H1 (cell line): ENCODE measurements at regions not wholly inside any gene's neighbourhood (a gene's known extent, or its start where the extent isn't known, plus 50 kb on each side); places are given as distances from the start of the nearest gene placed in this dataset.

ENCODE experiments used
- CTCF ChIA-PET: fragments of 300-600 bp; sonication (Branson Sonifier 250); formaldehyde crosslinking; loops from one replicate; lab custom pipeline; 2021; ENCODE audit not compliant: partially characterized antibody; lab: Charles Lee
- POLR2A ChIA-PET: fragments of 300-600 bp; sonication (Branson Sonifier 250); formaldehyde crosslinking; loops from one replicate; lab custom pipeline; 2021; ENCODE audit warnings: inconsistent platforms; ENCODE audit not compliant: partially characterized antibody; lab: Charles Lee
- DNase-seq, 2 experiments: peaks; one replicate each; pipeline versions ENCODE4 v3.0.0 to v3.0.0-alpha.2; 2010 to 2022; ENCODE audit warnings: low spot score in 2 of 2, low read depth in 1 of 2, mixed read lengths in 1 of 2
- FAIRE-seq: peaks from 2 replicates; lab custom pipeline; 2011; peaks lifted over from hg19 to GRCh38; lab: Jason Lieb, UNC
- H2AFZ ChIP-seq: 2 replicates; pipeline ENCODE4 v1.8.1; 2012; ENCODE audit warnings: low read length, inconsistent platforms
- H2AK5ac ChIP-seq: 2 replicates; pipeline ENCODE4 v1.6.1; 2013; ENCODE audit warnings: low read depth, low read length
- H2BK120ac ChIP-seq: replicated peaks from 2 replicates; pipeline ENCODE3; 2013; ENCODE audit warnings: low read depth, low read length, inconsistent platforms
- H2BK12ac ChIP-seq: 2 replicates; pipeline ENCODE4 v1.6.1; 2013; ENCODE audit warnings: low read depth, low read length
- H2BK15ac ChIP-seq: 2 replicates; pipeline ENCODE4 v1.6.1; 2013; ENCODE audit warnings: low read length
- H2BK20ac ChIP-seq: 2 replicates; pipeline ENCODE4 v1.6.1; 2013; ENCODE audit warnings: low read length
- H2BK5ac ChIP-seq: 2 replicates; pipeline ENCODE4 v1.6.1; 2013; ENCODE audit warnings: low read depth, low read length
- H3K14ac ChIP-seq: 2 replicates; pipeline ENCODE4 v1.6.1; 2013; ENCODE audit warnings: inconsistent platforms; ENCODE audit not compliant: insufficient read length
- H3K18ac ChIP-seq: 2 replicates; pipeline ENCODE4 v1.6.1; 2013; ENCODE audit warnings: low read length; ENCODE audit errors: extremely low read depth
- H3K23ac ChIP-seq: 2 replicates; pipeline ENCODE4 v1.6.1; 2013; ENCODE audit warnings: inconsistent platforms; ENCODE audit not compliant: insufficient read length
- H3K23me2 ChIP-seq: 2 replicates; pipeline ENCODE4 v1.6.1; 2013; ENCODE audit warnings: low read depth, low read length
- H3K27ac ChIP-seq: 2 replicates; pipeline ENCODE4 v1.6.1; 2011; ENCODE audit warnings: low read depth, low read length, inconsistent platforms
- H3K27me3 ChIP-seq, 4 experiments: replicated peaks in 1 of 4; 1 replicate in 1 of 4; 2 replicates in 3 of 4; pipeline versions ENCODE4 v1.6.1 to v1.8.1; 2011 to 2013; ENCODE audit warnings: low read length in 3 of 4, mild to moderate bottlenecking in 3 of 4, inconsistent platforms in 2 of 4, mixed read lengths in 2 of 4, moderate library complexity in 1 of 4; ENCODE audit not compliant: control insufficient read depth in 3 of 4, insufficient read depth in 3 of 4; ENCODE audit errors: extremely low read depth in 1 of 4
- H3K36me3 ChIP-seq, 4 experiments: 2 replicates each; pipeline versions ENCODE4 v1.6.1 to v1.8.1; 2011 to 2013; ENCODE audit warnings: mild to moderate bottlenecking in 4 of 4, low read length in 3 of 4, moderate library complexity in 2 of 4, control low read depth in 1 of 4, inconsistent platforms in 1 of 4; ENCODE audit not compliant: insufficient read depth in 4 of 4, control insufficient read depth in 2 of 4
- H3K4ac ChIP-seq: replicated peaks from 2 replicates; pipeline ENCODE3; 2013; ENCODE audit warnings: low read length, low read depth, mixed read lengths, inconsistent platforms; ENCODE audit not compliant: insufficient read length
- H3K4me1 ChIP-seq, 4 experiments: replicated peaks in 1 of 4; 1 replicate in 1 of 4; 2 replicates in 3 of 4; pipeline versions ENCODE4 v1.6.1 to v1.8.1; 2011 to 2013; ENCODE audit warnings: low read length in 3 of 4, inconsistent platforms in 2 of 4, mixed read lengths in 1 of 4; ENCODE audit not compliant: insufficient read depth in 4 of 4, control insufficient read depth in 3 of 4
- H3K4me2 ChIP-seq, 2 experiments: 2 replicates each; pipeline versions ENCODE4 v1.6.1 to v1.8.1; 2011 to 2013; ENCODE audit warnings: low read depth in 2 of 2, low read length in 2 of 2, control low read depth in 1 of 2, inconsistent platforms in 1 of 2, mild to moderate bottlenecking in 1 of 2; ENCODE audit not compliant: insufficient read depth in 1 of 2
- H3K4me3 ChIP-seq, 4 experiments: fragments of 200-600, 300-600 bp in 1 of 4; sonication (generic), shearing (Covaris generic), sonication (Bioruptor Twin) in 1 of 4; 2 replicates each; pipeline versions ENCODE4 v1.5.1 to v1.8.1; 2011 to 2016; ENCODE audit warnings: low read length in 4 of 4, low read depth in 3 of 4, control low read depth in 2 of 4, inconsistent platforms in 2 of 4, mild to moderate bottlenecking in 2 of 4, mixed read lengths in 1 of 4, moderate library complexity in 1 of 4; ENCODE audit not compliant: insufficient read depth in 2 of 4; ENCODE audit errors: extremely low read depth in 1 of 4
- H3K56ac ChIP-seq: replicated peaks from 2 replicates; pipeline ENCODE3; 2013; ENCODE audit warnings: low read depth, mild to moderate bottlenecking, mixed read lengths, low read length, inconsistent platforms; ENCODE audit not compliant: insufficient read length
- H3K79me1 ChIP-seq: 2 replicates; pipeline ENCODE4 v1.6.1; 2013; ENCODE audit warnings: low read depth, low read length, control low read depth
- H3K79me2 ChIP-seq, 2 experiments: 2 replicates each; pipeline versions ENCODE4 v1.6.1 to v1.8.1; 2012 to 2013; ENCODE audit warnings: low read length in 2 of 2, mild to moderate bottlenecking in 2 of 2, inconsistent platforms in 1 of 2; ENCODE audit not compliant: insufficient read depth in 2 of 2, control insufficient read depth in 1 of 2
- H3K9ac ChIP-seq, 4 experiments: replicated peaks in 1 of 4; 1 replicate in 1 of 4; 2 replicates in 3 of 4; pipeline versions ENCODE4 v1.6.1 to v1.8.1; 2011 to 2013; ENCODE audit warnings: low read depth in 3 of 4, low read length in 3 of 4, control low read depth in 2 of 4, mild to moderate bottlenecking in 2 of 4, moderate library complexity in 2 of 4, inconsistent platforms in 1 of 4; ENCODE audit errors: extremely low read depth in 1 of 4
- H3K9me3 ChIP-seq, 2 experiments: 2 replicates each; pipeline versions ENCODE4 v1.6.1 to v1.8.1; 2012 to 2013; ENCODE audit warnings: mild to moderate bottlenecking in 2 of 2, moderate library complexity in 2 of 2, control low read depth in 1 of 2, inconsistent platforms in 1 of 2, low read depth in 1 of 2, low read length in 1 of 2, mixed read lengths in 1 of 2; ENCODE audit not compliant: insufficient read depth in 2 of 2
- H4K20me1 ChIP-seq, 2 experiments: replicated peaks in 1 of 2; 2 replicates each; pipeline versions ENCODE3 to v1.8.1; 2011 to 2013; ENCODE audit warnings: inconsistent platforms in 2 of 2, low read length in 2 of 2, mild to moderate bottlenecking in 1 of 2; ENCODE audit not compliant: insufficient read depth in 2 of 2, control insufficient read depth in 1 of 2
- H4K5ac ChIP-seq: 2 replicates; pipeline ENCODE4 v1.6.1; 2013; ENCODE audit warnings: low read length, low read depth, mixed read lengths, inconsistent platforms; ENCODE audit not compliant: insufficient read length
- H4K8ac ChIP-seq: 2 replicates; pipeline ENCODE4 v1.8.0; 2013; ENCODE audit warnings: mild to moderate bottlenecking, moderate library complexity, low read length, inconsistent platforms; ENCODE audit not compliant: insufficient read depth; ENCODE audit errors: extremely low read depth
- H4K91ac ChIP-seq: replicated peaks from 2 replicates; pipeline ENCODE3; 2013; ENCODE audit warnings: low read length, mixed read lengths, inconsistent platforms; ENCODE audit not compliant: insufficient read length
- BCL11A ChIP-seq, 2 experiments: IDR thresholded peaks; one replicate each; pipeline ENCODE4 v1.6.1; 2011; ENCODE audit warnings: low read depth in 2 of 2, low read length in 2 of 2, mild to moderate bottlenecking in 2 of 2
- CHD1 ChIP-seq: IDR thresholded peaks from 2 replicates; pipeline ENCODE4 v1.6.1; 2012; ENCODE audit warnings: low read depth, low read length, improper control_type of control experiment
- CTBP2 ChIP-seq: IDR thresholded peaks from 2 replicates; pipeline ENCODE4 v1.7.0; 2011; ENCODE audit warnings: borderline replicate concordance, mild to moderate bottlenecking, moderate library complexity, mixed read lengths, low read length; ENCODE audit not compliant: insufficient read depth, insufficient read length
- GABPA ChIP-seq: IDR thresholded peaks from 2 replicates; pipeline ENCODE4 v1.6.1; 2011; ENCODE audit warnings: mild to moderate bottlenecking, low read length, moderate library complexity, borderline replicate concordance; ENCODE audit not compliant: insufficient read depth
- JUN ChIP-seq: IDR thresholded peaks from 2 replicates; pipeline ENCODE4 v1.6.1; 2011; ENCODE audit warnings: low read depth, mild to moderate bottlenecking, improper control_type of control experiment, low read length
- NANOG ChIP-seq: IDR thresholded peaks from 2 replicates; pipeline ENCODE4 v1.6.1; 2011; ENCODE audit warnings: low read length, low read depth, mild to moderate bottlenecking, inconsistent platforms; ENCODE audit not compliant: insufficient read depth, poor library complexity, severe bottlenecking
- NRF1 ChIP-seq: IDR thresholded peaks from 2 replicates; pipeline ENCODE4 v1.6.1; 2011; ENCODE audit warnings: mild to moderate bottlenecking, low read depth, low read length, improper control_type of control experiment
- USF2 ChIP-seq: IDR thresholded peaks from 2 replicates; pipeline ENCODE4 v1.6.1; 2011; ENCODE audit warnings: low read length, improper control_type of control experiment
- WGBS, 2 experiments: shearing (Covaris generic) in 1 of 2; methylation state at CpG; one replicate each; pipeline versions ENCODE4 v1.1.6 to v1.1.7; 2013 to 2015; ENCODE audit warnings: low lambda C conversion rate in 2 of 2, mixed read lengths in 2 of 2, inconsistent platforms in 1 of 2, low coverage in 1 of 2, missing lambda C conversion rate in 1 of 2; ENCODE audit not compliant: insufficient replicate concordance in 2 of 2, insufficient coverage in 1 of 2, insufficient read length in 1 of 2; ENCODE audit errors: extremely low coverage in 1 of 2, missing lambda C conversion rate in 1 of 2; 5-methylcytosine and 5-hydroxymethylcytosine counted together

GRCh38 chrX:102859550-102859871 is 77.6 kb upstream of the RAB40AL start:
- Histone ChIP-seq H4K20me1 (no peaks in the 10 kb centered on the region), H3K4me1 (peaks cover 0 to 2% (median 0%) of the 10 kb centered on the region in 4 experiments; a peak in 1 of 7 replicates), H2BK5ac (no peak overlapping the region), H3K27me3 (no peaks in the 10 kb centered on the region), H3K14ac (no peak overlapping the region), H2BK15ac (no peak overlapping the region), H2BK20ac (no peak overlapping the region), H4K8ac (no peak overlapping the region), H3K56ac (no peak overlapping the region), H3K18ac (no peak overlapping the region; the same call in 1 of the 2 replicates), H3K23ac (no peak overlapping the region), H3K9ac (no peak overlapping the region), H3K23me2 (no peaks in the 10 kb centered on the region), H3K79me2 (no peaks in the 10 kb centered on the region), H3K79me1 (no peaks in the 10 kb centered on the region), H4K5ac (no peak overlapping the region), H2AFZ (no peak overlapping the region), H2BK12ac (no peak overlapping the region), H3K4me3 (no peak overlapping the region), H4K91ac (no peak overlapping the region), H3K4ac (no peak overlapping the region), H3K9me3 (no peaks in the 10 kb centered on the region), H2AK5ac (no peak overlapping the region), H2BK120ac (no peak overlapping the region), H3K4me2 (no peak overlapping the region), H3K27ac (no peak overlapping the region), H3K36me3 (no peaks in the 10 kb centered on the region)
- POLR2A ChIA-PET: no interaction called here
- 80% methylated on average over 1 of the region's 1 CpG; no CpG with 5 or more reads in 1 of the 2 experiments for WGBS, 2 experiments
- FAIRE-seq (no peak), DNase-seq (no peak)
- TF ChIP-seq CHD1: no peak
- TF ChIP-seq JUN: no peak
- TF ChIP-seq CTBP2: no peak
- TF ChIP-seq BCL11A (IDR thresholded peaks at IDR 0.05; ENCODE audit: low read depth in 2 of 2, low read length in 2 of 2): no peak
- no peak for TF ChIP-seq NANOG
- TF ChIP-seq USF2: no peak
- TF ChIP-seq GABPA: no peak
- TF ChIP-seq NRF1: no peak
- CTCF ChIA-PET: interaction anchor here (0.6 to 2.1 kb wide), 9 partner anchors 10 to 92 kb away, joined by 3 to 9 read pairs (median 4); no protein-coding TSS in a partner anchor
